Stimulated activated naive CD8-positive, alpha-beta T cell treated with anti-CD3 and anti-CD28 coated beads, Interleukin-15, amount 100 ng/mL, for 72 hours (primary cell): ENCODE measurements at regions not wholly inside any gene's neighbourhood (a gene's known extent, or its start where the extent isn't known, plus 50 kb on each side); places are given as distances from the start of the nearest gene placed in this dataset.

ENCODE experiments used
- ATAC-seq: fragments of 150-1000 bp; cut with Tn5 transposase; 2 replicates; pipeline ENCODE4 v1.10.0; 2021; ENCODE audit warnings: mild to moderate bottlenecking, moderate library complexity
- DNase-seq, 2 donors: peaks; one replicate each; pipeline ENCODE4 v3.0.0; 2021 to 2022
- H3K27ac Mint-ChIP-seq, 2 donors: one replicate each; pipeline ENCODE4 v1.8.0; 2022; ENCODE audit warnings: mild to moderate bottlenecking in 2 of 2, mixed read lengths in 2 of 2, moderate library complexity in 2 of 2
- H3K27me3 Mint-ChIP-seq: one replicate; pipeline ENCODE4 v1.8.0; 2022; ENCODE audit warnings: mixed read lengths
- H3K4me1 Mint-ChIP-seq: one replicate; pipeline ENCODE4 v1.8.0; 2022; ENCODE audit warnings: mild to moderate bottlenecking, mixed read lengths
- H3K4me3 Mint-ChIP-seq, 2 donors: one replicate each; pipeline ENCODE4 v1.8.0; 2022; ENCODE audit warnings: mild to moderate bottlenecking in 2 of 2, mixed read lengths in 2 of 2, moderate library complexity in 1 of 2
- H3K9me3 Mint-ChIP-seq, 2 donors: one replicate each; pipeline ENCODE4 v1.8.0; 2022; ENCODE audit warnings: mixed read lengths in 2 of 2

DNA sequence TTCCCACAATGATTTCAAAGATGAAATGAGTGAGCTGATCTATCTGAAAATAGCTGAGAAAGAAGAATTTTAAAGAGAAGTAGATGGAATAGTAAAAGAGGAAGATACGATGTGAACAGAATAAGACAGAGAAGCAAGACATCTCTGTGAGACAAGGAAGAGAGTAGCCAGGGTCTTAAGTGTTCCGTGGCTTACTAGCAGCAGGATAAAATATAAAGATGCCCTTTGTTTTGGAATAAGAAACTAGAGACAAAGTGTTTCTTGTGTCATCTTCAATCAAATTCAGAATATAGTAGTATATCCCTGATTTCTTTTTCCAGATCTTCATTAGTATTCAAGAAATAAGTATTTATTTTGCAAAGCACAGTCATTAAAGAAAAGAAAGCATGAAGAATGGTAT lies 281.0 kb upstream of the NECTIN3 start:
- H3K4me1 Mint-ChIP-seq: no peaks in the 10 kb centered on the region
- no peak overlapping the region for H3K27ac Mint-ChIP-seq
- DNase-seq (no peak), ATAC-seq (no peak)
- H3K27me3 Mint-ChIP-seq: no peaks in the 10 kb centered on the region
- H3K9me3 Mint-ChIP-seq: no peaks in the 10 kb centered on the region
- H3K4me3 Mint-ChIP-seq: no peak overlapping the region

DNA sequence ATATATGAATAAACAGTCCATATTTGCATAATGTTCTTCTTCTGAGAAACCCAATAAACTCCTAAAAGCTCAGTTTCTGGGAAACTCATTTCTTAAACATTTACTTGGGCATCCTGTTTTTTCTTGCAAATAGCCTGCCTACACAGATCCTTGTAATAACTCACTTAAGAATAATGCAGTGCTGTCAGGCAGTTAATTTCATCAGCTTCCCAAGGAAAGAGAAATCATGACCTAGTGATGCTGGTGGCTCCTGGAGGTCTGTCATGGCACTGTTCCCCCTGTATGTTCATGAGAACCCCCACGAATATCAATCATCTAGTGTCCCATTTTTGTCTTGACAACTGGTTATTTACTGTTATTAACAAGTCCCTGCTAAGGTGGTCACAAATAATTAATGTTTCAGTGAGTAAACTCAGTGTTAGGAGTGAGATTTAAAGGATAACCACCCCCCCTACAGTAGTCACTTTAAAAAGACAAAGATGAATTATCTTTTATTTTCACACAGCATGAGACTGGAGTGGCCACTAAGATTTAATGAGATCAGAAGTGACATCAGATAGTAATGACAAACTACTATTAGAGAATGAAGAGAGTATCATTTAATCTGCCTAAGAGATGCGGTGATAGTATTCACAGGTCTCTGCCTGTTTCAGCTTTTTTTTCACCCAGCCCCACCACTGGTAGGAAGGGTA lies 279.5 kb upstream of the NECTIN3 start:
- no peaks in the 10 kb centered on the region for H3K9me3 Mint-ChIP-seq
- H3K4me1 Mint-ChIP-seq: no peaks in the 10 kb centered on the region
- no peak overlapping the region for H3K27ac Mint-ChIP-seq
- H3K4me3 Mint-ChIP-seq: no peak overlapping the region
- no peak for DNase-seq
- ATAC-seq: no peak
- H3K27me3 Mint-ChIP-seq: no peaks in the 10 kb centered on the region

DNA sequence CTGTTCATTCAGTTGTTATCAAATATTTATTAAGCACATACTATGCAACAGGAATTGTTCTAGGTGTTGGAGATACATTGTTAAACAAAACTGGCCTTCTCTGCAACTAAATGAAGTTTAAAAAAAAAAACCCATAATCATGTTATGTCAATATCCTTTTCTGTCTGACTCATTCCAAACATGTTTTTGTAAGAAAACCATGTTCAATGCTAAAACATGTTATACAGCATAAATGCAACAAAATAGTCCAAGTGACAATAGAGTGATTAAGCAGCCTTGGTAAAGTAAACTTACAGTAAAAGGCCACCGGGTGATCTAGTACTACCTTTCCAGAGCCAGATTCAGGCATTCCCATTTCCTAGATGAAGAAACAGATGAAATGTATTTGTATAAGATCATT lies 278.0 kb upstream of the NECTIN3 start:
- H3K27me3 Mint-ChIP-seq: no peaks in the 10 kb centered on the region
- no peaks in the 10 kb centered on the region for H3K9me3 Mint-ChIP-seq
- ATAC-seq (no peak), DNase-seq (no peak)
- no peak overlapping the region for H3K4me3 Mint-ChIP-seq
- H3K4me1 Mint-ChIP-seq: no peaks in the 10 kb centered on the region
- no peak overlapping the region for H3K27ac Mint-ChIP-seq

DNA sequence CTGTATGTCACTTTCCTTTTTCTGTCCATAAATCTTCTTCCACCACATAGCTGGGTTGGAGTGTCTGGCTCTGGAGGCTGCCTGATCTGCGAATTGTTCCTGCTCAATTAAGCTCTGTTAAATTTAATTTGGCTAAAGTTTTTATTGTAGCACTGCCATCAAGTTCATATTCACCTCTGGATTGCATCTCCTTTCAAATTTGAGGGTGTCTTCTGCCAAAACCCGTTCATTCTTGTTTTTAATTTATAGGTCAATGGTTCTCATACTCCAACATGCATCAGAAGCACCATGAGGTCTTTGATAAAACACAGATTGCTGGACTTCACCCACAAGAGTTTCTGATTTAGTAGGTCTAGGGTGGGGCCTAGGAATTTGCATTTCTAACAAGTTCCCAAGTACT lies 276.5 kb upstream of the NECTIN3 start:
- Mint-ChIP-seq H3K4me3 (no peak overlapping the region), H3K27ac (no peak overlapping the region), H3K9me3 (no peaks in the 10 kb centered on the region), H3K27me3 (no peaks in the 10 kb centered on the region), H3K4me1 (no peaks in the 10 kb centered on the region)
- ATAC-seq (no peak), DNase-seq (no peak)

DNA sequence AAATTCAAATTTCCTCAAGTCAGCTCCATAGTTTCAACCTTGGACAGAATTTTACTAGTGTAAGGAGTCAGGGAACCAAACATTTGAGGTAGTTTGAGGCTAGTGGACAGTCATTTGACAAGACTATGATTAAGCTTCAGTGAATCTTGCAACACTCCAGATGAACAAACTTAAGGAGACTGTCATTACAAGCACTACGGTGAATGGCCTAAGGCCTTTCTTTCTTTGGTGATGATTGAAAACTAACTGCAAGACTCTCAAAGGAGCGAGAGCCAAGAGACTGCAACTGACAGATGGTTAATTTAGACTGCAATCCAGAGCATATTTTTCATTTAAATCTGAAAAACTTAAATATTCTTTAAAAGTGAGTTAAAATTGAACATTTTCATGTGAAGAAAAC lies 272.3 kb upstream of the NECTIN3 start:
- H3K27ac Mint-ChIP-seq: no peak overlapping the region
- no peaks in the 10 kb centered on the region for H3K4me1 Mint-ChIP-seq
- DNase-seq (no peak), ATAC-seq (no peak)
- no peaks in the 10 kb centered on the region for H3K9me3 Mint-ChIP-seq
- H3K27me3 Mint-ChIP-seq: no peaks in the 10 kb centered on the region
- H3K4me3 Mint-ChIP-seq: no peak overlapping the region

DNA sequence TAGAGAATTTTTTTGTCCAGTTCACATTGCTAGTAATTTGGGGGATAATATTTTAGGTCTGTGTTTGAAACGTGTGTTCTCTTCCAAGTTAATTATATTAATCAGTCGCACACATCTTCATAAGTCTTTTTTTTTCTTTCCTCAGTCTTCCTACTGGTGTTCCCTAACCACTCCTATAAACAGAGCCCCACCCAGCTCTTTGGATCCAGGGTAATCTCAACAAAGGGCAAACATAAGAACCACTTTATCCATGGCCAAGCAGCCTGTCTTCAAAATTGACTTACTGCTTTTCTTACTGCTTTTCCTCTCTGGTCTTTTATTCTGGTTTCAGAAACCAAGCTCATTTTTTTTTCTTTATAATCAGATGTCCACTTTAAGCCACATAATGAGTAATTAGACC lies 266.8 kb upstream of the NECTIN3 start:
- DNase-seq (no peak), ATAC-seq (no peak)
- Mint-ChIP-seq H3K27me3 (no peaks in the 10 kb centered on the region), H3K27ac (peak overlapping the region in 1 of 2 donors; percentile 73), H3K9me3 (no peaks in the 10 kb centered on the region), H3K4me1 (no peaks in the 10 kb centered on the region), H3K4me3 (no peak overlapping the region)

DNA sequence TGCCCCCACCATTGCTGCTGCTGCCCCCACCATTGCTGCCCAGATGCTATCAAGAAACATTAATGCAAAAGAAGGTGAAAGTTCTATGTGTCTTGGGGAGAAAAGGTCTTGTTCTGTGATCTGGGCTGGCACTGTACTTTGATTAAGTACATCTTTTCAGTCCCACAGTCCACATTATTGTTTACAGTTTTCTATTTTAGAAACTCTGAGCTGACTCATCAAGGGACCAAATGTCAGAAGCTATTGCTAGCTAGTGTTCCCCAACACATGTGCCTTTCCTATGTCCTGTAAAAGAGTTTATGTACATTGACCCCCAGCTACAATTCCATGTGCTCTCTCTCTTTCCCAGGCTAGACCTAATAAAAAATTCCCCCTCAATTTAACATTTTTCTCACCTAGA lies 264.7 kb upstream of the NECTIN3 start:
- no peaks in the 10 kb centered on the region for H3K4me1 Mint-ChIP-seq
- no peaks in the 10 kb centered on the region for H3K9me3 Mint-ChIP-seq
- no peak for DNase-seq
- no peak overlapping the region for H3K27ac Mint-ChIP-seq
- no peak overlapping the region for H3K4me3 Mint-ChIP-seq
- no peak for ATAC-seq
- peaks cover 11% of the 10 kb centered on the region for H3K27me3 Mint-ChIP-seq

DNA sequence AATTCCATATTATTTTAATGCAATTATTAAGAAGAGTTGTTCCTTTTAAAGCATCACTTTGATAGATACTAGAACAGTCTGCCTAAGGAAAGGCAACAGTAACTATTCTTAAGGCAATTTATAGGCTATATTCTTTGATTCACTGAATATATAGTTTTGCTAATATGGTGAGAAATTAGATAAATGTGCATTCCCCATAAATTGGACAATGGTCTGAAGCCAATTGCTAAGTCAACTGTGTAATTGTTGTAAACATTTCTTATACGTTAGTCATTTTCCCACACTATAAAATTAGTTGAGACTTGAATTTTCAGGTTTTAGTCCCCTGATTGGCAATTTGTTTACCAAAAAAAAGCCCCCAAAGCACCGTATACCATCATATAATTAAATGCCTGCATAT lies 263.0 kb upstream of the NECTIN3 start:
- DNase-seq (no peak), ATAC-seq (no peak)
- Mint-ChIP-seq H3K9me3 (no peaks in the 10 kb centered on the region), H3K4me3 (no peak overlapping the region), H3K4me1 (no peaks in the 10 kb centered on the region), H3K27ac (no peak overlapping the region), H3K27me3 (peaks cover 19% of the 10 kb centered on the region)

DNA sequence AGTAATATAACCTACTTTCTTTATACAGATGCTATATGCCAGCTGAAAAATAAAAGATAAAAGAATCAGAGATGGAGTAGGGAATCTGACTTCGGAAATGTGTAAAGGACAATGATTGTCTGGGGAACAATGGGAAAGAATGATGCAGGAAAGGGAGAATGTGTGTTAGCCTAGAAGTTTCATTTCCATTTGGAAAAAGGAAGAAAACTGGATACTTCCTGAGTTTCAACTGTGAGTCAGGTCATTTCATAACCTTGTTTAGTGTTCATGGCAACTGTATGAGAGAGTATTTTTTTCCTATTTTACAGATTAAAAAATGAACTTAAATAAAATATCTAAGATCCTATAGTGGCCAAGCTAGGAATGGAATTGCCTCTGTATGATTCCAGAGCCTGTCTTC lies 261.3 kb upstream of the NECTIN3 start:
- peaks cover 19% of the 10 kb centered on the region for H3K27me3 Mint-ChIP-seq
- no peak for ATAC-seq
- no peak overlapping the region for H3K4me3 Mint-ChIP-seq
- DNase-seq: no peak
- H3K4me1 Mint-ChIP-seq: peaks cover 8% of the 10 kb centered on the region
- no peak overlapping the region for H3K27ac Mint-ChIP-seq
- H3K9me3 Mint-ChIP-seq: no peaks in the 10 kb centered on the region

DNA sequence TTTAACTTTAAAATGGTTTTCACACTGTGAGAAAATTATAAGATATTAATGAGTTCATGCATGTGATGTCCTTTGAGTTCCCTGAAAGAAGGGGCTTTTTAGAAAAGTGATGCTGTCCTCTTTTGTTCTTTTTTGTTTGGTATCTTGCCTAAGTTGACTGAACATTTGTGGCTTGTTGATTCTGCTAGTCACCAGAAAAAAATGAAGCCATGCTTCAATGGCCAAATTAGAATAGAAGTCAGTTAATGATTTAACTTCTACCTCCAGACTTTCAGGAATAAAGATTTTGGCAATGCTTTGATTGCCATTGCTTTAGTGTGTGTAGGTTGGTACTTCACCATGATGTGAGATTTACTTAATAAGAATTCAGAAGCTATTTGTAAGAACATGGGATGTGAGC lies 260.6 kb upstream of the NECTIN3 start:
- peaks cover 8% of the 10 kb centered on the region for H3K4me1 Mint-ChIP-seq
- no peak overlapping the region for H3K4me3 Mint-ChIP-seq
- no peak for DNase-seq
- H3K9me3 Mint-ChIP-seq: no peaks in the 10 kb centered on the region
- peaks cover 19% of the 10 kb centered on the region for H3K27me3 Mint-ChIP-seq
- no peak for ATAC-seq
- H3K27ac Mint-ChIP-seq: no peak overlapping the region

DNA sequence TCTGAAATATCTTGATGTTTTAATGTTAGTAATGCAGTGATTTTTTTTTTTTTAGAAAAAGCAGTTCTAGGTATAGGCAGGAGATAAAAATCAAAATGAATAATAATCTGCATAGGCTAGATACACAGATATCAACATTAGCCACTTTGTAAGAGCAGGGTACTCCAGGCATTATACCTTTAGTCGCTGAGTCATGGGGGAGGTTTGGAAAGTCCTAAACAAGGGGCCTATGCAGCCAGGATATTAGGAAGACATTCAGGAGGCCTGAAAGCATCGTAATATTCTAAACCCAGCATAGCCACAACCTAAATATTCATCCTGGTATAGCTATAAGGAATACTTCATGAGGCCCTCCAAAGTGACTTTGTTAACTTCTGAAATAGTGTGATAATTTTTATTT lies 258.1 kb upstream of the NECTIN3 start:
- no peak overlapping the region for H3K27ac Mint-ChIP-seq
- ATAC-seq: no peak
- no peak overlapping the region for H3K4me3 Mint-ChIP-seq
- peaks cover 8% of the 10 kb centered on the region for H3K4me1 Mint-ChIP-seq
- H3K9me3 Mint-ChIP-seq: no peaks in the 10 kb centered on the region
- H3K27me3 Mint-ChIP-seq: peaks cover 19% of the 10 kb centered on the region
- no peak for DNase-seq

DNA sequence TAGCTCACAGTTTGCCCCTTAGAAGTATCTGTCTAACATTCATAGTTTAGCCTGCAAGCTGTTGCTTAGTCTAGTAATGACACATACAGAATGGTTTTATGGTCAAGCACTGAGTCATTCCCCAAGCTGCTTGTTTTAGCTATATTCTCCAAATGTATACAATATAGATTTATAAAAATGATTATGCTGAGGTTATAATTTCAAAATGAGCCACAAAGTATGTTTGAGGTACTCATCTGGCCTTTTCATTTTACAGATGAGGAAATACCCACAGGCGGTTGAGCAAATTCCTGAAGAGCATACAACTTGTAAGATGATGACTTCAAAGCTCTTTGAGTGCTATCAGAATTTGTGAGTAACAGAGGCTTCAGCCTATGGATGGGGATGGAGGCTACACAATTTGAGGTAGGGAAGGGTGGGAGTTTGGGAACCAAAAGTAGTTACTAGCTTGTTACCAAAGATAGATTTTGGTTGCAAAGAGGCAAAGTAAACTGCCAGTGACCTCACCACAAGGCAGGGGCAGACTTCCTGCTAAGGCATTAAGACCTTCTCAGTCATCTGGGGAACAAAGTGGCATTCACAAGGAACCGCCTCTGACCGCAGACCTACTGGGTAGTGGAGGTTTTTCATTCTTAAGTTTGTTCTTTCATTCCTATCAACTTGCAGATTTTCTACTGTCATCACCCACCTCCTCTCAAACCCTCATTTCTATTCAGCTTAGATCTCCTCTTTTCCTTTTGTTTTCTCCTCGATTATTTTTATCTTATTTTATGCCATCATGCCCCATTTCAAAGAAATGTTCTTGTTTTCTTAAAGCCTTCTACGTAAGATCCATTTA lies 257.2 kb upstream of the NECTIN3 start:
- peak; percentile 89 for ATAC-seq

DNA sequence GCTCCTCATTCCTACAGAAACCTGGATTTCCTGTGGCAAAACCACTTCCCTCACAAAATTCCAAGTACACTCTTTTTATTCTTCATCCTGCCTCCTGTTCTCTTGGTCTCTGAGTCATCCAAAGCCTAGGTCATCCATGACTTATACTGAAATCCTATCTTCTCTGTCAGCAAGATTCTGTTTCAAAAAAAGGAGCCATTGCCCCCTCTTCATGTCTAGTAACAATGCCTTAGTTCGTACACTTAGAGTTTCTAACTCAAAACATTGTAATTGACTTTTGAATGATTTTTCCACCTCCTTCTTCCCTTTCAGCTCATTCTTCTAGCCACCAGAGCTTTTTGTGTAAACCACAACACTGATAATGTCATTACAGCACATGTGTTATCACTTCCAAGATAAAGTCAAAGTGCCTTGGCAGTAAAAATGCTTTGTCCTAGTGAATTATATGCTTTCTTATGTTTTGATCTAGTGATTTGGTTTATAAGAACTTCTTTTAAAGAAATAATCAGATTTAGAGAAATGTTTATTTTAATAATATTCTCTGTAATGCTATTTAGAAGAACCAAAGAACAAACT lies 256.5 kb upstream of the NECTIN3 start:
- ATAC-seq: no peak
- Mint-ChIP-seq H3K9me3 (no peaks in the 10 kb centered on the region), H3K27me3 (peaks cover 19% of the 10 kb centered on the region), H3K4me1 (peaks cover 8% of the 10 kb centered on the region), H3K27ac (no peak overlapping the region), H3K4me3 (peak overlapping the region in 1 of 2 donors; percentile 9)
- DNase-seq: no peak

More for the DNA sequence above, 257.2 kb upstream of the NECTIN3 start:
- Mint-ChIP-seq H3K4me1 (peaks cover 8% of the 10 kb centered on the region), H3K9me3 (no peaks in the 10 kb centered on the region), H3K27ac (peak overlapping the region in 1 of 2 donors; percentile 1), H3K27me3 (peaks cover 19% of the 10 kb centered on the region), H3K4me3 (peak overlapping the region; percentile 3 to 9)
- DNase-seq: peak; percentile 5 to 63

DNA sequence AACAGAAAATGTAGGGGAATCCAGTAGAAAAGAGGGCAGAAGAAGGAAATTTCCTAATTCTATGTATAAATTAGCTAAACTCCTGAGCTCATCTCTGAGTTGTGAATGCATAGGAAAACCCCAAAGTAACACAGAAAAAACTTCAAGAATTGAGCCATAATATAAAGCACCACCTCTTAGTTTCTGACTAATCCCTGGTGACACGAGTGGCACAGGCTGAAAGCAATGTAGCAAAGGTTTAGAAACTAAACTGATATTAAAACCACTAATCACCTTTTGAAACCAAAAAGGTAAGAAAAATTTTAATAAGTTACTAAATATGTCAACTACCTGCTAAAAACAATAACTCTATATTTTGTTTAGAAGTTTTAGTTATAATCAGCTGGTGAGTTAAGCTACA lies 255.6 kb upstream of the NECTIN3 start:
- ATAC-seq (no peak), DNase-seq (no peak)
- Mint-ChIP-seq H3K4me3 (no peak overlapping the region), H3K9me3 (no peaks in the 10 kb centered on the region), H3K27ac (no peak overlapping the region), H3K4me1 (peaks cover 8% of the 10 kb centered on the region), H3K27me3 (peaks cover 17% of the 10 kb centered on the region)

DNA sequence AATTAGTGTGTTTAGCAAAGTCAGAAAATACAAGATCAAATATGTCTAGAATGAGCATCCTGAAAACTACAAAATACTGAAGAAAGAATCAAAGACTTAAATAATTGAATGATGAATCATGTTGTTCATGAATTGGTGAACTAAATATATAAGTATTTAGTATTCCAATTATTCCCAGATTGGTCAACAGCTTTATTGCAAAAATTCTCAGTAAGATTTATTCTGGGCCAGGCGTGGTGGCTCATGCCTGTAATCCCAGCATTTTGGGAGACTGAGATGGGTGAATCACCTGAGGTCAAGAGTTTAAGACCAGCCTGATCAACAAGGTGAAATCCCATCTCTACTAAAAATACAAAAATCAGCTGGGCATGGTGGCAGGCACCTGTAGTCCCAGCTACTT lies 250.0 kb upstream of the NECTIN3 start:
- Mint-ChIP-seq H3K9me3 (peaks cover 0 to 2% of the 10 kb centered on the region in 2 donors), H3K4me3 (no peak overlapping the region), H3K4me1 (no peaks in the 10 kb centered on the region), H3K27ac (no peak overlapping the region), H3K27me3 (no peaks in the 10 kb centered on the region)
- ATAC-seq (no peak), DNase-seq (no peak)

DNA sequence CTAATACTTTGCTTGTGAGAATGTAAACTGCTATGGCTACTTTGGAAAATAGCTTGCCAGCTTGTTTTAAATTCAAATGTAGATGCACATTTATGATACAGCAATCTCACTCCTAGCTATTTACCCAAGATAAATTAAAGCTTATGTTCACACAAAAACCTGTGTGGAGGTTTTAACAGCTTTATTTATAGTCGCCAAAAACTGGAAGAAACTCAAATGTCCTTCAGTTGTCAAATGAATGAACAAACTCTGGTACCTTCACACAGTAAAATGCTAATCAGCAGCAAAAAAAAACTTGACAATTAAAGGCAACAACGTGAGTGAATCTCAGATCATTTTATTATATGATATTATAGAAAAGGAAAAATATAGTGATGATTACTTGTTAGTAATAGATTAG lies 248.6 kb upstream of the NECTIN3 start:
- H3K27ac Mint-ChIP-seq: no peak overlapping the region
- H3K4me1 Mint-ChIP-seq: no peaks in the 10 kb centered on the region
- ATAC-seq (no peak), DNase-seq (no peak)
- H3K27me3 Mint-ChIP-seq: no peaks in the 10 kb centered on the region
- no peak overlapping the region for H3K4me3 Mint-ChIP-seq
- peaks cover 0 to 6% of the 10 kb centered on the region in 2 donors for H3K9me3 Mint-ChIP-seq
